Tongue (tissue), 1 donor: ENCODE measurements at regions not wholly inside any gene's neighbourhood (a gene's known extent, or its start where the extent isn't known, plus 50 kb on each side); places are given as distances from the start of the nearest gene placed in this dataset.
A peak's percentile ranks its signal among the peaks of the same experiment; 100 is the strongest.

ENCODE experiments used
- DNase-seq: peaks from one replicate; pipeline ENCODE4 v3.0.0-alpha.2; 2015

- no peak for DNase-seq
Observed at GRCh38 chr11:133720951-133721350, 124.4 kb downstream of the SPATA19 start.

- DNase-seq: no peak
Observed at GRCh38 chr11:133719532-133720235, 125.6 kb downstream of the SPATA19 start.

- no peak for DNase-seq
Observed at GRCh38 chr11:133718831-133719230, 126.5 kb downstream of the SPATA19 start.

GRCh38 chr11:133718238-133718637, 127.1 kb downstream of the SPATA19 start:
- no peak for DNase-seq

DNA sequence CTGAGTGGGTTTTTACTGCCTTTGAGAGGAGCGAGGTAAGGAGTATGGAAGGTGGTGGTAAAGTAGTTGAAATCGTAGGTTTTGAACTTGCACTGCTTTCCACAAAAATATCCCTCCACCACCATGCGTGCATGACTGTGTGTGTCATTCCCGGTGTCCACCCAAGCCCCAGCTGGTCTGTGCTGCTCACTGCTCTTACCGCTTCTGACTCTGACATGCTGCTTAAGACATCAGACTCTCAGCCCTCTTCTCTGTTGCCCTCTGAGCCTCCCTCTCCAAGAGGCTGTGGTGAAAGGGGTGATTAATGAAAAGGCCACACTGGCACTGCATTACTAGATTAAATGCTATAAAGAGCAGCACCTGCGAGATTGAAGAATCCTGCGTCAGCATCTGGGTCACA, 128.7 kb downstream of the SPATA19 start:
- DNase-seq: no peak

GRCh38 chr11:133715602-133716001, 129.7 kb downstream of the SPATA19 start:
- no peak for DNase-seq

DNA sequence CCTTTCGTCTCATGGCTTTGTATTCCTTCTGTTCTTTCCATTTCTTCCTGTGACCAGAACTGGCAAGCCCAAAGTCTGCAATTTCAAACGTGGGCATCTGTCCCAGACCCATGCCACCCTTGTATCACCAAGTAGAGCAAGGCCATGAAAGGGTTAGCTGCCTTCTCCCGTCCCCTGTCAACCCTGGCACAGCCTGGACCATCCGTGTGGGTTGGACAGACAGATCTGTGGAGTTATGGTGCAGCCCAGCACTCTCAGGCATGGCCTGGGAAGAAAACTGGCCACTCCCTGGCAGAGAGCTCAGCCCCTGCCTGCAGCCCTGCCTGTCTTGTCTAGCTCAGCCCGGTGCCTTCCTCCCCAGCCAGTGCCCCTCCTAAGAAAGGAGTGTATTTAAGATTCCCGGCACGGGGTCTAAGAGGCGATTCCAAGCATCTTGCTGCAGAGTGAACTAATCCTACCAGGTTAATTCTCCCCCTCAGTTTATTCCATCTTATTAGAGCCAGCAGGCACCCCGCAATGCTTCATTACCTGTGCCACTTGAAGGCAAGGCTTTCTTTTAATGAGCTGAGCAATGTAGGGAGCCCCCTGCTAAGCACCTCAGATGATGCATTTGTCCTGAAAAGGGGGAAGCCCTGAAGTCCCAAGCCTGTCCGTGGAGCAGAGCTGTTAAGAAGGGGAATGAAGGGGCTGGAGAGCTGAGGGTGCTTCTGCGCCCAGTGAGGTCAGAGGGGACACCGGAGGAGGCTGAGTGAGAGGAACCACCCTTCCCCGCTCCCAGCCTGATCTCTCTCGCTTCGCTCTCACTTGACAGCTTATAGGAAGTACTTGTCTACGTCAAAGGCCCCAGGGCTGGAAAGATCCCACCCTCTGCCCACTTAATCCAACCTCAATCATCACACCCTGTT, 130.6 kb downstream of the SPATA19 start:
- DNase-seq: peak; percentile 43

- no peak for DNase-seq
Observed at GRCh38 chr11:133713844-133714243, 131.5 kb downstream of the SPATA19 start.

DNA sequence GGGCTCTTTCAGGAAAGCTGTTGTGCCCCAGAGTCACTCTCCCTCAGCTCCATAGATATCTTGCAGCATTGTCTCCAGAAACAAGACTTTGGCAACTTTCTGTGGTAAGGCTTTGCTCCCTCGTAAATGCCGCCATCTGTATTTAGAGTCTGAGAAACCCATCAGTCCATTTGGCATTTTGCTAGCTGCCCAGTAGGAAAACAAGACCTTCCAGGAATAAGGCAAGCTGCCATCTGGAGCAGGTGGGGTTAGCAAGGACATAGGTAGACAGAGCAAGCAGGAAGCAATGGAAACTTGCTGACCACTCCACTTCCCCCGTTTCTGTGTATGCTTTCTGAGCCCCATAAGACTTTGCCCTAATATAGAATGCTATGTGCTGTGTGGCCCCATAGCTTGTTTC, 131.9 kb downstream of the SPATA19 start:
- no peak for DNase-seq

- peak; percentile 91 for DNase-seq
Observed at GRCh38 chr11:133712051-133712560, 133.2 kb downstream of the SPATA19 start.

- no peak for DNase-seq
Observed at GRCh38 chr11:133711545-133711944, 133.8 kb downstream of the SPATA19 start.

- DNase-seq: no peak
Observed at GRCh38 chr11:133710681-133711240, 134.6 kb downstream of the SPATA19 start.

- no peak for DNase-seq
Observed at GRCh38 chr11:133710241-133710640, 135.1 kb downstream of the SPATA19 start.

DNA sequence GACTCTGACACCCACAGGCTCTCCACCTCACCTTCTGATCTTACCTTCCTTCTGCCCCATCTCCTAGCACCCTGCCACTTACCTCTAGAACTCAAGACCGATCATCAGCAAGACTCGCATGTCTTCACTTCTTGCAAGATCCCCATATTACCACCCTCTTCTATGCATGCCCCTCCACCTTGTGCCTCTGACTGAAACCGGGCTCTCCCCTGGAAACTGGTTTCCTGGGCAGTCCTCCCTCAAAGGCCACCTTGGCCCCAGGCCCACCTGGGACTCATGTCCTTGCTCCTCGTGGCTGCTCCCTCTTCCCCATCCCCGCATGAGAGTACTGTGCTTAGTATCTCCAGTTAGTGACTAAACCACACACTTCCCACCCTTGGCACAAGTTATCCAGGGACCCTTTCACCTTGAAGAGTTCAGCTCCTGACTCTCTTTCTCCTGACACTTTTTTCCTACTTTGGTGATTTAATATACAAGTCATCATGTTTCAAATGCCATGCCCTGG, 136.7 kb downstream of the SPATA19 start:
- DNase-seq: no peak

GRCh38 chr11:133706925-133707794, 138.2 kb downstream of the SPATA19 start:
- DNase-seq: no peak

- DNase-seq: no peak
Observed at GRCh38 chr11:133705873-133706272, 139.4 kb downstream of the SPATA19 start.

DNA sequence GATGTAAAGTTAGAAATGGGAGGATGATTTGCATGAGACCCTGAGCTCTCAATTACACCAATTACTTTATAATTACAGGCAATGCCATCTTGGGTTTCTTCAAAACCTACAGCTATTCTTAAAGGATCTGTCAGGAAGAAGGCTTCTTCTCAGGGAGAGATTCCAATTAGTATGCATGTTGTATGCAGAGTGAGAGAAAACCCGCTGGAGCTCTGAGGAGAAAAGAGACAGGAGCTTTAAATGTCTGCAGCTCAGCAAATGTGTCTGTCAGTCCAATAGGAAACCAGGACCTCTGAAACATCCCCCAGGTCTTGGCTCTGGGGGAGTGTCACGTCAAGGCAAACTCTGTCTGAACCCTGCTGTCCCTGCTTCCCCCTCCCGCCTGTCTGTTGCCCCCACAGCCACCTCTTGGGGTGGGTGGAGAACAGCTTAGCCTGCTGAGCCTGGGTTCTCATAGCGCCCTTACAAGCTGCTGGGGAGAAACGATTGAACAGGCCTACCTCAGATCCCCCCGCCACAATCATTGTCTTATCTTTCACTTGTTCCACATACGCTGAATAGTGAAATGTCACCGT, 140.2 kb downstream of the SPATA19 start:
- no peak for DNase-seq

GRCh38 chr11:133699071-133699470, 146.2 kb downstream of the SPATA19 start:
- no peak for DNase-seq

DNA sequence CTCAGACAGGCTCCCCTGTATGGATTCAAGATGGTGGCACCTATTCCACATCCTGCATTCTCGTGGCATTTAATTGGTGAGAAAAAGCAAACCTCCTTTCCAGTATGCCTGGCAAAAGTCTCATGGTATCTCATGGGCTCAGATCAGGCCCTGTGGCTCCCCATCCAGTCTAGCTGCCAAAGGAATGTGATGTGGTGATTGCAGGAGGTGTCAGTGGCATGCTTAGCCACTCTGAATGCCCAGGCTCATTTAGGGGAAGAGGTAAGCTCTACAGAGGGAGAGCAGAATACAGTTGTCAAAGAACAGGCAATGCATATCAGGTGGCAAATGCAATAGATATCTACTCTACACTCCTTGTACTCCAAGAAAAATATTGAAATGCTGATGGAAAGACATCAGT, 146.7 kb downstream of the SPATA19 start:
- DNase-seq: no peak

- DNase-seq: no peak
Observed at GRCh38 chr11:133697603-133698180, 147.6 kb downstream of the SPATA19 start.

- peak; percentile 87 for DNase-seq
Observed at GRCh38 chr11:133697161-133697560, 148.2 kb downstream of the SPATA19 start.
